Heart left ventricle (tissue), 13 donors: ENCODE measurements at regions not wholly inside any gene's neighbourhood (a gene's known extent, or its start where the extent isn't known, plus 50 kb on each side); places are given as distances from the start of the nearest gene placed in this dataset.

ENCODE experiments used
- CTCF ChIP-seq, 12 donors: fragments of 200-600 bp; sonication (generic) in 4 of 12; IDR thresholded peaks; one replicate each; pipeline versions ENCODE4 v1.5.0 to v1.8.0; 2018 to 2022; ENCODE audit warnings: antibody characterized with exemption in 12 of 12, mild to moderate bottlenecking in 5 of 12
- POLR2A ChIP-seq, 2 donors: fragments of 450-650 bp; IDR thresholded peaks; one replicate each; pipeline ENCODE4 v1.6.1; 2017; ENCODE audit warnings: antibody characterized with exemption in 2 of 2, mild to moderate bottlenecking in 2 of 2, moderate library complexity in 2 of 2
- donor health status: ischemic (EF 13 %, LVEDD 7.1; RV severe dilation, severe dysfunction).
- donor health status: DM: no; HTN: yes; CAD: no.
- donor health status: DM: no; HTN: no; CAD: no.
- donor health status: ischemic (EF 25% LVEDD 6.9; RV normal size, moderate dysfunction).
- donor health status: ischemic (EF 25% LVEDD 5.7; RV mildly dilated, moderate dysfunction).
- donor health status: ischemic (EF 35%, LVEDD 5.7; RV mildly dilated, moderate dysfunction).
- donor health status: nonischemic (EF 11% LVEDD 7.7; RV severe dilation, severe dysfunction).
- donor health status: DM: yes; HTN: yes; CAD: no.
- donor health status: PGD.
- donor health status: ischemic (EF 29% LVEDD 5.4; RV normal size, mild dysfunction).
- donor health status: nonischemic (EF 23%, LVEDD 6.1; RV moderate dilation, normal function).

- TF ChIP-seq CTCF (IDR thresholded peaks at IDR 0.05) (no peak), POLR2A (IDR thresholded peaks at IDR 0.05) (no peak)
Observed at GRCh38 chr20:57064836-57065235, 201.6 kb downstream of the BMP7 start.
